GM23338 (cell line): ENCODE measurements at regions not wholly inside any gene's neighbourhood (a gene's known extent, or its start where the extent isn't known, plus 50 kb on each side); places are given as distances from the start of the nearest gene placed in this dataset.

Source experiments
- ATAC-seq: fragments of 200-7000 bp; cut with Tn5 transposase; 3 replicates; pipeline ENCODE4 v1.9.1; 2020
- DNase-seq: peaks from one replicate; pipeline ENCODE4 v3.0.0-alpha.2; 2015; ENCODE audit warnings: low spot score
- H2AFZ ChIP-seq: fragments of 200-600 bp; sonication (generic); 2 replicates; pipeline ENCODE4 v1.8.0; 2016; ENCODE audit warnings: antibody characterized with exemption, mild to moderate bottlenecking, moderate library complexity
- H3F3A ChIP-seq: fragments of 200-600 bp; sonication (generic); replicated peaks from 2 replicates; pipeline ENCODE4 v1.8.0; 2017; ENCODE audit warnings: antibody characterized with exemption, mixed run types, low read depth
- H3K27ac ChIP-seq: fragments of 200-600 bp; sonication (generic); 2 replicates; pipeline ENCODE4 v1.6.1; 2016; ENCODE audit warnings: low read depth
- H3K27me3 ChIP-seq: fragments of 200-600 bp; sonication (generic); 2 replicates; pipeline ENCODE4 v1.8.0; 2016; ENCODE audit warnings: mild to moderate bottlenecking, mixed run types, moderate library complexity; ENCODE audit not compliant: insufficient read depth
- H3K36me3 ChIP-seq: fragments of 200-600 bp; sonication (generic); 2 replicates; pipeline ENCODE4 v1.8.0; 2016; ENCODE audit warnings: mild to moderate bottlenecking; ENCODE audit not compliant: insufficient read depth
- H3K4me1 ChIP-seq: fragments of 200-600 bp; sonication (generic); 2 replicates; pipeline ENCODE4 v1.8.0; 2016; ENCODE audit warnings: mild to moderate bottlenecking, moderate library complexity; ENCODE audit not compliant: insufficient read depth
- H3K4me2 ChIP-seq: fragments of 200-600 bp; sonication (generic); 2 replicates; pipeline ENCODE4 v1.7.1; 2017; ENCODE audit warnings: mixed run types
- H3K4me3 ChIP-seq: fragments of 200-600 bp; sonication (generic); 2 replicates; pipeline ENCODE4 v1.6.1; 2016; ENCODE audit warnings: mixed run types
- H3K79me2 ChIP-seq: fragments of 200-600 bp; sonication (generic); replicated peaks from 2 replicates; pipeline ENCODE4 v1.8.0; 2017; ENCODE audit warnings: mild to moderate bottlenecking; ENCODE audit not compliant: insufficient read depth
- H3K9me2 ChIP-seq: fragments of 200-600 bp; sonication (generic); 2 replicates; pipeline ENCODE4 v1.8.0; 2017; ENCODE audit not compliant: insufficient read depth
- H4K20me1 ChIP-seq: fragments of 200-600 bp; sonication (generic); replicated peaks from 2 replicates; pipeline ENCODE4 v1.8.0; 2017; ENCODE audit warnings: mild to moderate bottlenecking; ENCODE audit not compliant: insufficient read depth
- H3K27ac Mint-ChIP-seq: 2 replicates; pipeline ENCODE4 v1.8.0; 2020; ENCODE audit warnings: inconsistent platforms, mild to moderate bottlenecking, moderate library complexity, mixed read lengths
- H3K27me3 Mint-ChIP-seq: 3 replicates; pipeline ENCODE4 v1.8.0; 2022; ENCODE audit warnings: low read depth, mild to moderate bottlenecking, moderate library complexity, mixed read lengths, inconsistent platforms; ENCODE audit not compliant: insufficient read depth, poor library complexity
- H3K36me3 Mint-ChIP-seq: 3 replicates; pipeline ENCODE4 v1.8.0; 2021; ENCODE audit warnings: low read depth, mild to moderate bottlenecking, inconsistent platforms, moderate library complexity, mixed read lengths
- H3K4me1 Mint-ChIP-seq: 3 replicates; pipeline ENCODE4 v1.8.0; 2020; ENCODE audit warnings: mild to moderate bottlenecking, inconsistent platforms, mixed read lengths
- H3K4me3 Mint-ChIP-seq: 3 replicates; pipeline ENCODE4 v1.8.0; 2021; ENCODE audit warnings: moderate library complexity, mild to moderate bottlenecking, inconsistent platforms, mixed read lengths
- H3K9me3 Mint-ChIP-seq: 3 replicates; pipeline ENCODE4 v1.8.0; 2020; ENCODE audit warnings: moderate library complexity, mild to moderate bottlenecking, inconsistent platforms, mixed read lengths
- CREB1 ChIP-seq: fragments of 250-450 bp; sonication (Bioruptor Pico); IDR thresholded peaks from 2 replicates; pipeline ENCODE4 v1.5.0; 2020; ENCODE audit warnings: low read depth, mild to moderate bottlenecking, moderate library complexity
- CTCF ChIP-seq, 2 experiments: fragments of 200-600 bp in 1 of 2; sonication (generic) in 1 of 2; conservative IDR thresholded peaks; 2 replicates each; pipeline versions ENCODE4 v1.5.1 to v1.6.1; 2016 to 2017; ENCODE audit warnings: antibody characterized with exemption in 2 of 2, low read depth in 2 of 2, mild to moderate bottlenecking in 2 of 2, moderate library complexity in 1 of 2
- ETS1 ChIP-seq: IDR thresholded peaks from 2 replicates; pipeline ENCODE4 v1.6.1; 2016; ENCODE audit warnings: antibody characterized with exemption
- EZH2 ChIP-seq: fragments of 200-600 bp; sonication (generic); IDR thresholded peaks from one replicate; pipeline ENCODE4 v1.8.0; 2017; ENCODE audit warnings: antibody characterized with exemption, mild to moderate bottlenecking, low read depth; ENCODE audit not compliant: unreplicated experiment
- EZH2phosphoT487 ChIP-seq: fragments of 200-600 bp; sonication (generic); IDR thresholded peaks from one replicate; pipeline ENCODE4 v1.8.1; 2018; ENCODE audit warnings: antibody characterized with exemption; ENCODE audit not compliant: unreplicated experiment
- JUNB ChIP-seq: IDR thresholded peaks from one replicate; pipeline ENCODE4 v1.6.1; 2016; ENCODE audit warnings: antibody characterized with exemption; ENCODE audit not compliant: unreplicated experiment
- NANOG ChIP-seq: IDR thresholded peaks from 2 replicates; pipeline ENCODE4 v1.6.1; 2016; ENCODE audit warnings: antibody characterized with exemption, borderline replicate concordance
- POLR2AphosphoS5 ChIP-seq: IDR thresholded peaks from 2 replicates; pipeline ENCODE4 v1.6.1; 2016; ENCODE audit warnings: antibody characterized with exemption, low read depth
- STAT1 ChIP-seq: IDR thresholded peaks from one replicate; pipeline ENCODE4 v1.6.1; 2016; ENCODE audit warnings: antibody characterized with exemption; ENCODE audit not compliant: unreplicated experiment
- ZNF114 ChIP-seq: fragments of 250-450 bp; sonication (Bioruptor Pico); IDR thresholded peaks from 2 replicates; pipeline ENCODE4 v1.5.0; 2020; ENCODE audit warnings: mild to moderate bottlenecking, moderate library complexity
- ZNF462 ChIP-seq: fragments of 250-450 bp; sonication (Bioruptor Pico); IDR thresholded peaks from 2 replicates; pipeline ENCODE4 v1.5.0; 2020; ENCODE audit warnings: mild to moderate bottlenecking, moderate library complexity
- TF ChIP-seq, protein P1 (sequence below): IDR thresholded peaks from one replicate; pipeline ENCODE4 v1.6.1; 2018; ENCODE audit warnings: antibody characterized with exemption; ENCODE audit not compliant: unreplicated experiment

- Histone ChIP-seq H3K79me2 (no peaks in the 10 kb centered on the region), H3K4me2 (no peak overlapping the region), H2AFZ (no peak overlapping the region), H3K4me3 (no peak overlapping the region), H3F3A (no peaks in the 10 kb centered on the region), H3K36me3 (no peaks in the 10 kb centered on the region), H3K9me2 (0 out of 2 replicates have a peak, but pooled peaks cover 3% of the 10 kb centered on the region), H4K20me1 (no peaks in the 10 kb centered on the region), H3K27ac (no peak overlapping the region), H3K27me3 (no peaks in the 10 kb centered on the region), H3K4me1 (peaks cover 18% of the 10 kb centered on the region)
- no peak overlapping the region for H3K27ac Mint-ChIP-seq
- peaks cover 7% of the 10 kb centered on the region; the same call in 2 of the 3 replicates for H3K9me3 Mint-ChIP-seq
- H3K4me1 Mint-ChIP-seq = peaks cover 20% of the 10 kb centered on the region
- H3K36me3 Mint-ChIP-seq = no peaks in the 10 kb centered on the region
- no peak overlapping the region for H3K4me3 Mint-ChIP-seq
- no peak for DNase-seq
- ATAC-seq = no peak
- no peaks in the 10 kb centered on the region for H3K27me3 Mint-ChIP-seq
- TF ChIP-seq EZH2 (no peak), POLR2AphosphoS5 (no peak), JUNB (no peak), CREB1 (CRISPR knock-in tag) (no peak), NANOG (no peak), ZNF114 (CRISPR knock-in tag) (no peak), EZH2phosphoT487 (no peak), STAT1 (no peak), ETS1 (no peak), CTCF (conservative IDR thresholded peaks at IDR 0.05; ENCODE audit: low read depth in 2 of 2) (no peak), ZNF462 (CRISPR knock-in tag) (no peak)
- TF ChIP-seq, protein P1, sequence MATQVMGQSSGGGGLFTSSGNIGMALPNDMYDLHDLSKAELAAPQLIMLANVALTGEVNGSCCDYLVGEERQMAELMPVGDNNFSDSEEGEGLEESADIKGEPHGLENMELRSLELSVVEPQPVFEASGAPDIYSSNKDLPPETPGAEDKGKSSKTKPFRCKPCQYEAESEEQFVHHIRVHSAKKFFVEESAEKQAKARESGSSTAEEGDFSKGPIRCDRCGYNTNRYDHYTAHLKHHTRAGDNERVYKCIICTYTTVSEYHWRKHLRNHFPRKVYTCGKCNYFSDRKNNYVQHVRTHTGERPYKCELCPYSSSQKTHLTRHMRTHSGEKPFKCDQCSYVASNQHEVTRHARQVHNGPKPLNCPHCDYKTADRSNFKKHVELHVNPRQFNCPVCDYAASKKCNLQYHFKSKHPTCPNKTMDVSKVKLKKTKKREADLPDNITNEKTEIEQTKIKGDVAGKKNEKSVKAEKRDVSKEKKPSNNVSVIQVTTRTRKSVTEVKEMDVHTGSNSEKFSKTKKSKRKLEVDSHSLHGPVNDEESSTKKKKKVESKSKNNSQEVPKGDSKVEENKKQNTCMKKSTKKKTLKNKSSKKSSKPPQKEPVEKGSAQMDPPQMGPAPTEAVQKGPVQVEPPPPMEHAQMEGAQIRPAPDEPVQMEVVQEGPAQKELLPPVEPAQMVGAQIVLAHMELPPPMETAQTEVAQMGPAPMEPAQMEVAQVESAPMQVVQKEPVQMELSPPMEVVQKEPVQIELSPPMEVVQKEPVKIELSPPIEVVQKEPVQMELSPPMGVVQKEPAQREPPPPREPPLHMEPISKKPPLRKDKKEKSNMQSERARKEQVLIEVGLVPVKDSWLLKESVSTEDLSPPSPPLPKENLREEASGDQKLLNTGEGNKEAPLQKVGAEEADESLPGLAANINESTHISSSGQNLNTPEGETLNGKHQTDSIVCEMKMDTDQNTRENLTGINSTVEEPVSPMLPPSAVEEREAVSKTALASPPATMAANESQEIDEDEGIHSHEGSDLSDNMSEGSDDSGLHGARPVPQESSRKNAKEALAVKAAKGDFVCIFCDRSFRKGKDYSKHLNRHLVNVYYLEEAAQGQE = no peak
These were observed 126.4 kb upstream of the FAT3 start for GRCh38 chr11:92098172-92098571.
